ENCODE measurements at regions not wholly inside any gene's neighbourhood (a gene's known extent, or its start where the extent isn't known, plus 50 kb on each side); places are given as distances from the start of the nearest gene placed in this dataset.

- no peak for TF ChIP-seq CTCF (IDR thresholded peaks at IDR 0.05; ENCODE audit: low read depth, low read length, missing control alignments)
- no peak overlapping the region for H3K4me3 ChIP-seq (replicated peaks; ENCODE audit: low read depth, low read length)
- DNase-seq (ENCODE audit: extremely low read depth, low read depth) = no peak
Measured at GRCh38 chr13:93098972-93099371, 127.6 kb upstream of the GPC6 start.

GRCh38 chr13:93101226-93101734 lies 125.3 kb upstream of the GPC6 start:
- no peak overlapping the region for H3K4me3 ChIP-seq (replicated peaks; ENCODE audit: low read depth, low read length)
- no peak for DNase-seq (ENCODE audit: extremely low read depth, low read depth)
- no peak for TF ChIP-seq CTCF (IDR thresholded peaks at IDR 0.05; ENCODE audit: low read depth, low read length, missing control alignments)

- no peak for DNase-seq (ENCODE audit: extremely low read depth, low read depth)
- H3K4me3 ChIP-seq (replicated peaks; ENCODE audit: low read depth, low read length) = no peak overlapping the region
Measured at GRCh38 chr13:93104270-93104669, 122.3 kb upstream of the GPC6 start.

GRCh38 chr13:93108111-93108601 lies 118.5 kb upstream of the GPC6 start:
- TF ChIP-seq CTCF (IDR thresholded peaks at IDR 0.05; ENCODE audit: low read depth, low read length, missing control alignments) = no peak
- DNase-seq (ENCODE audit: extremely low read depth, low read depth) = no peak
- H3K4me3 ChIP-seq (replicated peaks; ENCODE audit: low read depth, low read length) = no peak overlapping the region

More at GRCh38 chr13:93104270-93104669, 122.3 kb upstream of the GPC6 start:
- TF ChIP-seq CTCF (IDR thresholded peaks at IDR 0.05; ENCODE audit: low read depth, low read length, missing control alignments) = no peak

GRCh38 chr13:93116809-93117208 lies 109.8 kb upstream of the GPC6 start:
- DNase-seq (ENCODE audit: extremely low read depth, low read depth) = no peak
- no peak for TF ChIP-seq CTCF (IDR thresholded peaks at IDR 0.05; ENCODE audit: low read depth, low read length, missing control alignments)
- H3K4me3 ChIP-seq (replicated peaks; ENCODE audit: low read depth, low read length) = no peak overlapping the region

GRCh38 chr13:93118081-93118615 lies 108.5 kb upstream of the GPC6 start:
- H3K4me3 ChIP-seq (replicated peaks; ENCODE audit: low read depth, low read length) = no peak overlapping the region
- TF ChIP-seq CTCF (IDR thresholded peaks at IDR 0.05; ENCODE audit: low read depth, low read length, missing control alignments) = no peak
- no peak for DNase-seq (ENCODE audit: extremely low read depth, low read depth)

GRCh38 chr13:93140912-93141311 lies 85.7 kb upstream of the GPC6 start:
- no peak for TF ChIP-seq CTCF (IDR thresholded peaks at IDR 0.05; ENCODE audit: low read depth, low read length, missing control alignments)
- DNase-seq (ENCODE audit: extremely low read depth, low read depth) = no peak
- H3K4me3 ChIP-seq (replicated peaks; ENCODE audit: low read depth, low read length) = no peak overlapping the region

Data from HFF-Myc (cell line).